Testis (tissue), 2 donors: ENCODE measurements at regions not wholly inside any gene's neighbourhood (a gene's known extent, or its start where the extent isn't known, plus 50 kb on each side); places are given as distances from the start of the nearest gene placed in this dataset.

ENCODE experiments used
- POLR2A ChIP-seq: fragments of 450-650 bp; IDR thresholded peaks from one replicate; pipeline ENCODE4 v1.6.1; 2017; ENCODE audit warnings: antibody characterized with exemption, mild to moderate bottlenecking, moderate library complexity
- TF ChIP-seq, protein P1 (sequence below), 3 experiments: fragments of 450-650 bp in 2 of 3; fragments of 200-600 bp in 1 of 3; sonication (generic) in 1 of 3; IDR thresholded peaks; one replicate each; pipeline ENCODE4 v1.5.1; 2016 to 2019; ENCODE audit warnings: antibody characterized with exemption in 3 of 3, mild to moderate bottlenecking in 2 of 3, moderate library complexity in 1 of 3

DNA sequence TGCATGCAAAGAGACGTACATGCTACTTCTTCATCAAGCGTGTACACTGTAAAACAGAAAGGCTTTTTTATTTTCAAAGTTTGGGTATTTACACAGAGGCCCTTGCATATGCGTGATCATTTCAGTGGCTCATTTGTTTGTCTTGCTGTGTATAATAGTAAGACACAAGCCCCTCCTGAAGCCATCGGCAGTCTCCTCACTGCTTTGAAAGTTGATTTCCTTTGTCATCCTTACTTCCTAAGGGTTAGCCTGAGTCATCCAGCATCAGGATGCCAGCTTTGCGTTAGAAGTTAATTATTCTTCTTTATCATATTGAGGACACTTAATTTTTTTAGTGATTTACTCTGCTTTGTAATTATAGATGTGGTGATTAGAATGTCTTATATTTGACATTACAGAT, 72.5 kb upstream of the CTBP2 start:
- TF ChIP-seq, protein P1, sequence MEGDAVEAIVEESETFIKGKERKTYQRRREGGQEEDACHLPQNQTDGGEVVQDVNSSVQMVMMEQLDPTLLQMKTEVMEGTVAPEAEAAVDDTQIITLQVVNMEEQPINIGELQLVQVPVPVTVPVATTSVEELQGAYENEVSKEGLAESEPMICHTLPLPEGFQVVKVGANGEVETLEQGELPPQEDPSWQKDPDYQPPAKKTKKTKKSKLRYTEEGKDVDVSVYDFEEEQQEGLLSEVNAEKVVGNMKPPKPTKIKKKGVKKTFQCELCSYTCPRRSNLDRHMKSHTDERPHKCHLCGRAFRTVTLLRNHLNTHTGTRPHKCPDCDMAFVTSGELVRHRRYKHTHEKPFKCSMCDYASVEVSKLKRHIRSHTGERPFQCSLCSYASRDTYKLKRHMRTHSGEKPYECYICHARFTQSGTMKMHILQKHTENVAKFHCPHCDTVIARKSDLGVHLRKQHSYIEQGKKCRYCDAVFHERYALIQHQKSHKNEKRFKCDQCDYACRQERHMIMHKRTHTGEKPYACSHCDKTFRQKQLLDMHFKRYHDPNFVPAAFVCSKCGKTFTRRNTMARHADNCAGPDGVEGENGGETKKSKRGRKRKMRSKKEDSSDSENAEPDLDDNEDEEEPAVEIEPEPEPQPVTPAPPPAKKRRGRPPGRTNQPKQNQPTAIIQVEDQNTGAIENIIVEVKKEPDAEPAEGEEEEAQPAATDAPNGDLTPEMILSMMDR (IDR thresholded peaks at IDR 0.05), result no peak
- TF ChIP-seq POLR2A, result no peak
